GM03348 (cell line): ENCODE measurements at regions not wholly inside any gene's neighbourhood (a gene's known extent, or its start where the extent isn't known, plus 50 kb on each side); places are given as distances from the start of the nearest gene placed in this dataset.

ENCODE experiments used
- DNase-seq: peaks from one replicate; pipeline ENCODE4 v3.0.0; 2012; ENCODE audit warnings: low spot score

- no peak for DNase-seq
Observed at GRCh38 chr4:3382251-3382650, 59.5 kb upstream of the HGFAC start.

- DNase-seq, result no peak
Observed at GRCh38 chr4:3384391-3384770, 57.4 kb upstream of the HGFAC start.

- no peak for DNase-seq
Observed at GRCh38 chr4:3384771-3385710, 56.7 kb upstream of the HGFAC start.

- DNase-seq, result no peak
Observed at GRCh38 chr4:3385711-3386420, 55.9 kb upstream of the HGFAC start.

GRCh38 chr4:3386526-3386925 lies 55.2 kb upstream of the HGFAC start:
- no peak for DNase-seq

GRCh38 chr4:3387154-3387942 lies 54.4 kb upstream of the HGFAC start:
- DNase-seq, result no peak

GRCh38 chr4:3387943-3388361 lies 53.8 kb upstream of the HGFAC start:
- DNase-seq, result peak; percentile 78

GRCh38 chr4:3388471-3389232 lies 53.1 kb upstream of the HGFAC start:
- DNase-seq, result peak; percentile 81

GRCh38 chr4:3389233-3390215 lies 52.2 kb upstream of the HGFAC start:
- DNase-seq, result peak; percentile 39

GRCh38 chr4:3390288-3390811 lies 51.4 kb upstream of the HGFAC start:
- no peak for DNase-seq

GRCh38 chr4:3391422-3391821 lies 50.3 kb upstream of the HGFAC start:
- DNase-seq, result no peak
